ENCODE measurements at regions not wholly inside any gene's neighbourhood (a gene's known extent, or its start where the extent isn't known, plus 50 kb on each side); places are given as distances from the start of the nearest gene placed in this dataset.

DNA sequence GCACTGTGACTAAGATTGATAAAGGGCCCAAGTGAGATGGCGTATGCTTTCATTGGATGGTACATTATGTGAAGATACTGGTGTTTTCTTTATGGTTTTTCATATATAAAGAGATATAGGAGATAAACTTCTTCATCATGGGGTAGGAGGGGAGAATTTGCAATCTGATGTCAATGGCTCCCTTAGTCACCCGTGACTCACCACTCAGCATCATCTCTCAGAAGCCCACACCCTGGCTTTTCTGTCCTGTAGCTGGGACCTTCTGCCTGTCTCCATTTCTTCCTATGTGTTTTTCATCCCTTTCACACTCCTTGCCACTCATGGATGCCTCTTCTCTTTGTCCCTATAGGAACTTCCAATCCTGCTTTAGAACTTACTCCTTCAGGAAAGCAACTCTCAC lies 114.3 kb upstream of the SEMA6D start:
- intact Hi-C loops (cut with DNase I), result no loop called here
- no peak for DNase-seq

DNA sequence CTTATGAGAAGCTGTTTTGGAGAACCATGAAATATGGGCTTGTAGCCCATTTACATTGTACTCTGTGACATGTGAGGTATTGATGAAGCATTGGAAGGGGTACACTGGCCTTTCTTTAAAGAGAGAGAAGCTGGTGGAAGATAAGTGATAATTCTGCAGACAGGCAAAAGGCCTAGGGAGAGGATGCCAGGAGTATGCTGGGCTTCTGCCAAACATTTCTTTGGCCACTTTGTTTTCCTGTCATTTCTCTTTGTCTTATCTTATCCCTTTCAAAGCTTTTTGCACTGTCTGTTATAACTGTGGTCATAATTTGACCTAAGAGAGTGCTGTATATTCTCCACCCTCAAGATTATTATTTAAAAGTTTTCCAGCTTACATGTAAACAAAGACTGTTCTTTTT lies 109.6 kb upstream of the SEMA6D start:
- intact Hi-C loops (cut with DNase I), result no loop called here
- no peak for DNase-seq

DNA sequence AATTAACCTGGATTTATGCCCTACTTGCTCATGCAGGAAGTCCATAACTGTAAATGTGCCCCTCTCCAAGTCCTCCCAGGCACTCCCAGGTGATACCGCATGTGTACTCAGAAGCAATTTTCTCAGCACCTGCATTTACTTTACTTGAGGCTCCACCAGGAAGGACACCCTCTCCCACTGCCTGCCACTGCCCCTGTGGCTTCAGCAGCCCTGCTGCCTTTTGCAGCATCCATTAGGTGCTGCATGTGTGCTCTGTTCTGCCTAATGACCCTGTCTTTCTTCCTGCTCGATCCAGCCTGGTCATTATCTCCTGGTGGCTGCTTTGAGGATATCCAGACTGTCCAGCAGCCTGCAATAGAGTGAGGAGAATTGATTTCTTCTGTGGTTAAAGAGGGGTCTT lies 107.6 kb upstream of the SEMA6D start:
- no peak for DNase-seq
- intact Hi-C loops (cut with DNase I), result no loop called here

DNA sequence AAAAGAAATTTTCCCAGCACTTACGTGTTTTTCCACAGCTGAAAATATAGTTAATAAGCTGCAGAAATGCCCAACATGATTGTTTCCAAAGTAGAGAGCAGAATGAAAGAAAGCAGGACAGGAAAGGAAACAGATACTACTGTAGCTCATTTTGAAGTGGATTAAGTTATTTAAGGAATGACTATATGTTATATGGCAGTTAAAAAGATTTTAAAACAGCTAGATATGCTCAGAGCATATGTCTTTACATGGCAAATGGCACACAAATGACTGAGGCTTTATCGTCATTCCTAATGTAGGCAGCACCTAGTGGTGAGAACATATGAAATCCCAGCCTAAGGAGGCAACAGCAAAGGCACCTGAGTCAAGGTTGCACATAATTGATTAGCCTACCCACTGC lies 106.6 kb upstream of the SEMA6D start:
- DNase-seq, result no peak
- intact Hi-C loops (cut with DNase I), result no loop called here

DNA sequence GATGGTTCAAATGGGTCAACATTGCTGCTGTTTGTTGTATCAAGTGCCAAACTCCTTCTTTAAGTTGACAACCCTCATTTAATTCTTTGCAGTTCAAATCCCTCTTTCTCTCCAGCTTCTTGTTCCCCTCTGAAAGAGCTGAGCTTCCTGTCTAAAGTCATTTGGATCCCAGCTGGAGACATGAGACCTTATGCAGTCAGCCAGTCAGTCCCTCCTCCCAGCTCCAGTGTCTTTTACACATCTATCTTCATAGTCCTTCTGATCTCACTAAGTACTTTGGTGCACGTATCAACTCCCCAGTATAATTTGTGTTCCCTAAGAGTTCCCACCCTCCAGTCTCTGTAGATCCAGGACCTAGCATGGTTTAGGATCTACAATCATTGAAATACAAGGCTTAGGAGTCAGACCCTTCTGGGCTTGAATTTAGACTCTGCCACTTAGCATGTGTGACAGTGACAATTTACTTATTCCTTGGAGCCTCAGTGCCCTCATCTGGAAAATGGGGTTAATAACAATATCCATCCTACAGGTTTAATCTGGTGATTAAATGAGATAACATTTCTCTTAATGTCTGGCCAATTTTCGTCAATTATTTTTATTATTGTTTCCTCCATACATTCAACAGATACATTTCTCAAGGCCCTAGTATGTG lies 102.8 kb upstream of the SEMA6D start:
- DNase-seq, result no peak
- intact Hi-C loops (cut with DNase I), result no loop called here

DNA sequence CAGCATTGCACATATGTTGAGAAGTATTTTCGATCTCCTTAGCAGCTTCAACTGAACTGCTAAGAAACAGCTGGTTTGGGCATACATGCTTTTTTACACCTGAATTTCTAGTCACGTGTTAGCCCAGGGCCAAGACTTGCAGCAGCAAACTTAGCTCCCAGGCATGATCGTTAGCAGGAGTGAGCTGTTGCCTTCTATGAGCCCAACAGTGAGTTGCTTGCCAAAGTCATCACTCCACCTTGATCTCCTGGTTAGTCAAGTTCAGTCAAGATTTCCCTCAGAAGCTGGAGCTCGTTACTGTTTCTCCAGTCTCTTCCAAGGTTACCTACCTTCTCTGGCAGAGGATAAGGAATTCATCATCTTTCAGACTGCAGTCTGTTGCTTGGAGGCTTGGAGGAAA lies 100.4 kb upstream of the SEMA6D start:
- no peak for DNase-seq
- intact Hi-C loops (cut with DNase I), result no loop called here

DNA sequence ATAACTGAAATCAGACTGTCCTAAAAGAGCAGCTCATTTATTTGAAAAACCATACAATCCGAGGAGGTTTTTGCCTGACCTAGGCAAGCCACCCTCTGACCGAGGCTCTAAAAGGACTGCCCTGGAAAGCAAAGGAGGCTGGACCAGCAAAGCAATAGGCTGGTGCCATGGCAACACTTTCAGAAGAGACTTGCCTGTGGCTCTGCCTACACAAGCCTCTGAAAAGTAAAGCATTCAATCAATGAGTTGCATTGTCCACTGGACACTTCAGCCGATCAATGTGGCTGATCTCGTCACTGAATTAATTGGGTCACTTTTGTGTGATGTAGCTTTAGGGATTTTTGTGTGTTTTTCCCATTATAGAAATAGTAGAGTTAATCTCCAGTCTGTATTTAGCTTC lies 99.1 kb upstream of the SEMA6D start:
- intact Hi-C loops (cut with DNase I), result no loop called here

DNA sequence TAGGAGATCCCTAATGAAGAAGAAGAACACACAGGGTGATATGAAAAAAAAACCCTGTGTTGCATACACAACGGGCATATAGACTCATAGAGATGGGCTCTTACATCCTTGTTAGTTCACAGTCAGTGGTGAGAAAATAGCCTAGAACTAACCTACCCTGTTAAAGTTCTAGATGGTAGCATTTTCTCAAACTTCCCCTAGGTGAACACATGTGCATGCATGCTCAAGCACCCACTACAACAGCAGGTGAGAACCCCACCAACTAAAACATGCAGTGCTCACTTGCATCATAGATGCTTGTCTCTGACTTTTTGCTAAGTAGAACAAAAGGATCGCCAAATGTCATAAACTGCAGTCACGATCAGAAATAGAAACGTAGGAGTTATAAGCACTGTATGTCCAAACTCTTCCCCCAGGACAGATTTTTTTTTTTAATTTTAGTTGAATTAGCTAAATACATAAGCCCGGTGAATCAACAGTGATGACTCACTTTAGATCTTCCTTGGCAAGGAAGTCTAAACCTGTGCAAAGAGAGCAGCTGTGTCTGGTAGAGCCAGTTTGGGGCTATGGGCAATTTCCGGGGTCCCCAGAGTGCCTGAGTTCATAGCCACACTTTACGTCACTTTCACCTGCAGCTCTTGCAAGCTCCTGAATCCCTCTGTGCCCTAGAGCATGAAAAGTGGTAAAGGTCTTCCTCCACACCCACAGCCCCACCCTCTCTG lies 96.2 kb upstream of the SEMA6D start:
- intact Hi-C loops (cut with DNase I), result no loop called here
- no peak for DNase-seq

More for the DNA sequence above, 99.1 kb upstream of the SEMA6D start:
- peak in 1 of 10 donors; percentile 17 for DNase-seq

DNA sequence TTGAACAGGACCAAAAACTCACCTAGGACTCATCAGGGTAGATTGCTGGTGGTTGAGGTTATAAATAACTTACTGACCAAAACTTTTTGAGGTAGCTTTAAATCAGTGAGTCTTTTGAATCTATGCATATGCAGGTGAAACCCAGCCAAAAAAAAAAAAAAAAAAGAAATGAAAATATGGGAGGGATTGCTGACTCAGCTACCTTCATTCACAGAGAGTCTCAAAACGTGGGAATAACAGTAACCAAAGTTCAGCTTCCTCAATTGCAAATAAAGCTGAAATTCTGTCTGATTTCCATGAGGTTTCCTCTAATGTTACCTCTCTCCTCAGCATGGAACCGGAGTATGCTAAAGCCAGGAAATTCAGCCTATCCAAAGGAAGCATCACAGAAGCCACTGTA lies 95.2 kb upstream of the SEMA6D start:
- intact Hi-C loops (cut with DNase I), result no loop called here
- DNase-seq, result no peak

DNA sequence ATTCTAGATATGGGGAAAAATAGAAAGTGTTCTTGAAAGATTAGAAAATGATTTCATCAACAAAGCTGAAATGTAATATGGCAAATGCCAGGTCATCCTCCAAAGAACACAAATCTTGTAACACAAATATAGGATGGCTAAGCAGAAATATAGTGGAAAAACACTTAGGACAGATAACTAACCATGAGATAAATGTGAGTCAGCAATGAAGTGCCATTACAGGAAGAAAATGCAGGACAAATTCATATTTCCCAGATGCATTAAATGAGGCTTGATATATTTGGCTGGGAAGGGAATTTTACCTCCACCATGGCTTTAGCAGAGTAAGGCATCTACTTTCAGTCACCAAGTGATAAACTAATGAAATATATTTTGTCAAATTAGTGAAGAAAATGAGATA lies 92.8 kb upstream of the SEMA6D start:
- DNase-seq, result no peak
- intact Hi-C loops (cut with DNase I), result no loop called here

DNA sequence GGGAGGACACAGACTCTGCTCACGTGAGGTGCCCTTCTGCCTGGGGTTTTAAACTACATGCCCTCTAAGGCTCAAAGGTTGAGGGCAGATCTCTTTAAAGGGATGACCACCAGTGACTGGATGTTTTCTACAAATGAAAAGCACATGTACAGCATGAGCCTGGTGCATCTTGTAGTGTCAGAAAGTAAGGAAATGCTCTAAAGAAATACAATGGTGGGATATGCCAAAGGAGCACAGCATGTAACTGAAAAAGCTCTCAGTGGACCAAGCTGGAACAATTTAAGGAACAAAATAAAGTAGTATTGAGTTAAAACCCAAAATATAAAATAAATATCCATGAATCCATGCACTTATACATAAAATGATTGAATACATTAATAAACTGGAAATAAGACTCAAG lies 78.3 kb upstream of the SEMA6D start:
- intact Hi-C loops (cut with DNase I), result no loop called here
- no peak for DNase-seq

DNA sequence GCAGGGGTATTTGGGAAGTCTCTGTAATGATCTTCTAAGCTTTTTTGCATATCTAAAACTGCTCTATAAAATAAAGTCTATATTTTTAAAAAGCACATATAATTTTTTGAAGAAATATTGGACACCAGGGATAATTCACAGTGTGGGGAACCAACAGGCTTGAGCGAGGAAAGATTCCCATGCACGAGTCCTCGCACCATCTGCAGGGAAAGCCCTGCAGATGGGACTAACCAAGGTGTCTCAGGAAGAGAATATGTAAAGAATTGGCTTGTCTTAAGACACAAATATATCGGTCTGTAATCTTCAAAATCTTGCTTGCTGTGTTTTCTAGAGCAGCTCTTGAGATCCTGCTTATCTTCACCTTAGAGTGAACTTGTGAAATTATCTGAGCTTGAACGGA lies 77.2 kb upstream of the SEMA6D start:
- DNase-seq, result no peak
- intact Hi-C loops (cut with DNase I), result no loop called here

DNA sequence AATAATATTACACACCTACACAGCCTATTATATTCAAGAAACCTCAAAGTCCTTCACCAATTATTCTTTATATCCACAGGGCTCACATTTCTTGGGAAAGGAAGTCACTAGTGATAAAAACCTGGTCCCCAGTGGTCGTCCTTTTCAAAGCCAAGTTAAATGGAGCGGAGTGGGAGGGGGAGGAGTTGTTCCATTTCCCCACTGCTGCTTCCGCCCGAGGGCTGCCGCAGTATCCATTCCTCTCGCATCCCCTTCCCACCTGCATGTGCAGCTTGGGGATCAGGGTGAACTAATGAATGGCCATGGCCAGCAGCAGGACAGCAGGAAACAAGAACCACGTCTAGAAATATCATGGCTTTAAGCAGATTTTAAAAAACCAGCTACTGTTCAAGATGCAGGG lies 76.4 kb upstream of the SEMA6D start:
- peak in 1 of 10 donors; percentile 76 for DNase-seq
- intact Hi-C loops (cut with DNase I), result no loop called here

DNA sequence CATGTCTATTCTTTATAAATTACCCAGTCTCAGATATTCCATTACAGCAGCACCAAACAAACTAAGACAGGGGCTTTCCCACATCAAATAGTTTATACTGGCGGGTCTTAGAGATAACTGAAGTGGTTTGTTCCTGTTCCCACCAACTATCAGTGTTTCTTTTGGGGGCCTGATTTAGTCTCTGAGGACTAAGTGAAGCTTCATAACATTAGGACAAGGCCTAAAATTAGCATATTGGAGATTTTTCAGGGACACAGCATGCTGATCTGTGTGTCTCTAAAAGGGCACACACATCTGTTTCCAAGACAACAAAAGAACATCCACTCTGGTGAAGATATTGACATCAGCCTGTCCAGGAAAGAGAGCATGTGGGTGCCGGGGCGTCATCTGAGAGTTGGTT lies 72.6 kb upstream of the SEMA6D start:
- DNase-seq, result no peak
- intact Hi-C loops (cut with DNase I), result no loop called here

DNA sequence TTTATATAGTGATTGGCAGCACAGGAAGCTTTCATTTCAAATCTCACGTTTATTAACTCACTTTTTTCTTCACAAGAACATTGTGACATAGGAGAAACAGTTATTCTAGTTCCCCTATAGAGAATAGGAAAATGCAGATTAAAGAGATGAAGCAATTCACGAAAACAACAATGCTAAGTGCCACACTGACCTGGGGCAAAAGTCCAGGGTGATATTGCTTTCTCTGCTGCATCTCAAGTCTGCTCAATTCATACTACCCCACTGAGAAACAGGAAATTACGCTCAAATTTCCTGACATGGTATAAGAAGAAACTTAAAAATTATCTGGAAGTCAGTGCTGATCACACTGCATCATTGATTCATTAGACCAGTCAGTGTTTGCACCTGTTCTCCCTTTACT lies 66.7 kb upstream of the SEMA6D start:
- intact Hi-C loops (cut with DNase I), result no loop called here

DNA sequence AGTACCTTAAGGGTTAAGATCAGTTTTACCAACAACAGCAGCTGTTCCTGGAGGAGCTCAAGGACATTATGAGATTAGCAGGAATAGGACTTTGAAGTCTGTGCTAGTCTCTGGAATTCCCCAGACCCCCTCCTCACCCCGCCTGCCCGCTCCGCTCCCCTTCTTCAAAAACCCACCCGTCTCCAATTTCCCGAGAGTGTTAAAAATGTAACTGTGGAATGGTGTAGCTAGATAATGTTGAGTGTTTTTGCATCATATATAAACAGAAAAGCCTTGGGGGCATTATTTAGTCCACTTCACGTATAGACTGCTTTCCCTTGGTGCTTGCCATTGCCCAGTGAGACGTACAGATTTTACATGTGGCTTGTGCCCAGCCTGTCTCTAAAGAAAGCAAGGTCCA lies 65.0 kb upstream of the SEMA6D start:
- intact Hi-C loops (cut with DNase I), result no loop called here
- no peak for DNase-seq

More for the DNA sequence above, 66.7 kb upstream of the SEMA6D start:
- no peak for DNase-seq

DNA sequence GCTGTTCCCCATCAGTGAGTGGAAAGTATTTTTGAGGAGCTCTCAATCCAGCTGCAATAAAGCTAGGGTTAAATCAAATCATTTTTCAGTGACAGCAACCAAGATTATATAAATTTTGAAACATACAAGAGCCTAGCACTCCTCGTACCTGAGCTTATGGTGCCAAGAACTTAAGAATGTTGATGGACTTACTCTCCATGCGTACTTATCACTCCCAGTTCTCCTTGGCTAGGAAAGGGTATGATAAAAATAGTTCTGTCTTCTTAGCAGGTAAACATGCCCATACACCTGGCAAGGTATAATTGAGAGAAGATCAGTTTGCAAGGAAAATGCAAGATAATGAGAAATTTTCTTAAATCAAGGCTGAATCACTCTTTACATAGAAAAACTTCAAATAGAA lies 64.5 kb upstream of the SEMA6D start:
- intact Hi-C loops (cut with DNase I), result no loop called here
- DNase-seq, result no peak

DNA sequence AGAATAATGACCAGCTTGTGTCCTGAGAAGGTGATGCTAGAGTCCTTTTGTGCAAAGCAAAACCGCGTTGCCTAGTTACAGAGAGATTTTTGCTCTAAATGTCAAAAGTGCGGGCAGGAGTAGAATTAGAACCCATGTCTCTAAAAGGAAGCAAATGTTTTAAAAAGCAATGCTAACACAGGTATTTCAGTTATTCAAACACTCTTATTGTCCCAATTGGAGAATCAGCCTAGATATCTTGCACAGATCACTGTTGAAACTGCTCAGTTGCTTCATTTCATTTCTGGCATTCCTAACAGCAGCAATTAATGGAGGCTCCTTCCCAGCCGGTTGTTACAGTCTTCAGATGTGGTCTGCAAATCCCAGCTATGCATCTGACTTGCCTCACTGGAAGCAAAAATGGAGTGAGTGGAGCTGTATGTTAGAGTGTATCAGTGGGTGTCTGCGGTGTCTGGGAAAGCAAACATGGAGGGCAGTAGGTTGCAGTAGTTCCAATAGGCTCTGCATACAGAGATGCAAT lies 55.6 kb upstream of the SEMA6D start:
- intact Hi-C loops (cut with DNase I), result no loop called here

DNA sequence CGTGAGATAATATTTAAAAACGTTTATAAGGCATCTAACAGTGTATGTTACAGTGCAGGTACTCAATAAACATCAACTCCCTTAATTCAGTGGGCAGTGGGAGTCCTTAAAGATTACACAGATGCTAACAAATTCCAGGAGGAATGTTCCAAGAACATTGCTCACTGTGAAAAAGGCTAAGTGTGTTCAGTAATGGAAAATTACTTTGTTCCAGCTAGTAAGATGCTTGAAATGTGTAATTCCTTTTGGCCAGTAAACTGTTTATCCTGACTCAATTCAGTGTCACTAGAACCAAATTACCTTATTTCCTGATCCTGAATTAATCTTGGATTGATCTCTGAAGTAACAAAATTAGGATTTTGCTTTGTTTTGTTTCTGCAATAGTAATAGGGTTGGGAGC lies 54.2 kb upstream of the SEMA6D start:
- intact Hi-C loops (cut with DNase I), result no loop called here
- DNase-seq, result no peak

More for the DNA sequence above, 55.6 kb upstream of the SEMA6D start:
- no peak for DNase-seq

All from posterior cingulate gyrus (tissue), 11 donors.